Naive B cell (primary cell): ENCODE measurements at regions not wholly inside any gene's neighbourhood (a gene's known extent, or its start where the extent isn't known, plus 50 kb on each side); places are given as distances from the start of the nearest gene placed in this dataset.

ENCODE experiments used
- ATAC-seq, 2 donors: fragments of 150-1000 bp; cut with Tn5 transposase; 2 replicates each; pipeline ENCODE4 v1.10.0; 2021; ENCODE audit warnings: low read depth in 2 of 2, mild to moderate bottlenecking in 2 of 2, moderate library complexity in 2 of 2
- DNase-seq: peaks from one replicate; pipeline ENCODE4 v3.0.0; 2022
- H3K27ac Mint-ChIP-seq, 6 donors: one replicate each; pipeline ENCODE4 v1.8.0; 2020 to 2022; ENCODE audit warnings: mild to moderate bottlenecking in 6 of 6, mixed read lengths in 6 of 6, moderate library complexity in 5 of 6, inconsistent platforms in 2 of 6
- H3K27me3 Mint-ChIP-seq, 3 donors: one replicate each; pipeline ENCODE4 v1.8.0; 2021 to 2022; ENCODE audit warnings: mixed read lengths in 3 of 3, mild to moderate bottlenecking in 1 of 3
- H3K36me3 Mint-ChIP-seq, 2 donors: one replicate each; pipeline ENCODE4 v1.8.0; 2020 to 2022; ENCODE audit warnings: mixed read lengths in 2 of 2, inconsistent platforms in 1 of 2, mild to moderate bottlenecking in 1 of 2
- H3K4me1 Mint-ChIP-seq, 3 donors: one replicate each; pipeline ENCODE4 v1.8.0; 2020 to 2022; ENCODE audit warnings: mixed read lengths in 3 of 3, inconsistent platforms in 1 of 3, mild to moderate bottlenecking in 1 of 3, moderate library complexity in 1 of 3
- H3K4me3 Mint-ChIP-seq, 8 donors: one replicate each; pipeline ENCODE4 v1.8.0; 2020 to 2022; ENCODE audit warnings: mild to moderate bottlenecking in 8 of 8, mixed read lengths in 8 of 8, moderate library complexity in 8 of 8, inconsistent platforms in 2 of 8
- H3K9me3 Mint-ChIP-seq, 7 donors: one replicate each; pipeline ENCODE4 v1.8.0; 2020 to 2022; ENCODE audit warnings: mixed read lengths in 7 of 7, mild to moderate bottlenecking in 5 of 7, inconsistent platforms in 2 of 7, moderate library complexity in 1 of 7

DNA sequence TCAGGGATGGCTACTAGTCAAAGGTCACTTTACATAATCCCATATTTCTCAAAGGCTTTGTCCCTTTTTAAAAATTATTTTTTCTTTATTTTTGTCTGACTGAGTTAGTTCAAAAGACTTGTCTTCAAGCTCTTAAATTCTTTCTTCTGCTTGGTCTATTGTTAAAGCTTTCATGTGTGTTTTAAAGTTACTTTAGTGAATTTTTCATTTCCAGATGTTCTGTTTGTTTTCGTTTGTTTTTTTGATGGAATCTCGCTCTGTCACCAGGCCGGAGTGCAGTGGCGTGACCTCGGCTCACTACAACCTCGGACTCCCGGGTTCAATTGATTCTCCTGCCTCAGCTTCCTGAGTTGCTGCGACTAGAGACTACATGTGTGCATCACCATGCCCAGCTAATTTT is 55.0 kb upstream of the SNCAIP start:
- Mint-ChIP-seq H3K4me1 (no peaks in the 10 kb centered on the region), H3K27ac (no peak overlapping the region), H3K27me3 (no peaks in the 10 kb centered on the region), H3K36me3 (no peaks in the 10 kb centered on the region), H3K9me3 (peaks cover 21 to 56% (median 34%) of the 10 kb centered on the region in 7 donors), H3K4me3 (no peak overlapping the region)
- DNase-seq (no peak), ATAC-seq (no peak)

DNA sequence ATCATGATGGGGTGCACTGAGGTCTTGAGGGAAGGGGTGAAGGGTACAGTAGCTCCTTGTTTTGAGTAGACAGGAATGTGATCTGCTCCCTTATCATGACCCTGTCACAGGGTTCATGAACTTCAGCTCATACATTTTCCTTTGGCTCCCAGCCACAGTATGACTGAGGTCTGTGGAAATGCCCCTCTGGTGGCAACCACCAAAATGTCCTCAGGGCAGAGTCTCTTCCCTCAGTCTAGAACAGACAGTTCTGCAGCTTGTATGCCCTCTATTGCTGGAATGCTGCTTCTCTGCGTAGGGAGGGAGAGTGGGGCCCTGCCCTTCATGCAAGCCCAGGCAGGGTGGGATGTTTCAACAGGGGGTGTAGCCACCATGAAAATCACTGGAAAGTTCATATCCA is 53.8 kb upstream of the SNCAIP start:
- no peak for ATAC-seq
- Mint-ChIP-seq H3K4me1 (no peaks in the 10 kb centered on the region), H3K4me3 (no peak overlapping the region), H3K36me3 (no peaks in the 10 kb centered on the region), H3K27me3 (peaks cover 0 to 9% (median 6%) of the 10 kb centered on the region in 3 donors), H3K9me3 (peaks cover 22 to 50% (median 32%) of the 10 kb centered on the region in 7 donors), H3K27ac (no peak overlapping the region)
- DNase-seq: no peak

DNA sequence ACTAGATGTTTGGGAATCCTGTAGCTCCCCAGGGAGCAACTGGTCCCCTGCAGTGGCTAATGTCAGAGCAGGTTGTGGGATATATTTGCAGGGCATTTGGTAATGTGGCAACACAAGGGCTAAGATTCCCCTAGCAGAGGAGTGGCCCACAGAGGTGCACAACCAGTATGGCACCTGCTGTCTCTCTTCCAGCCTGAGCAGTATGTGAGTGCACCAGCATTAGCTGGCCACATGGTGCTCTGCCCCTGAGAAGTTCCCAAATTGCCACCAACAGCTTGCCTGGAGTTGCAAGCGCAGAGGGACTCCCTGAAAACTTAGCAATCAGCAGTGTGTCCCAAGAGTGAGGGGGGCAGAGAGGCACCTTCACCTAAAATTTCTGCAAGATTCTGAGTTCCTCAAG is 53.2 kb upstream of the SNCAIP start:
- Mint-ChIP-seq H3K27ac (no peak overlapping the region), H3K4me1 (no peaks in the 10 kb centered on the region), H3K9me3 (peaks cover 22 to 45% (median 32%) of the 10 kb centered on the region in 7 donors), H3K4me3 (no peak overlapping the region), H3K27me3 (peaks cover 0 to 9% (median 6%) of the 10 kb centered on the region in 3 donors), H3K36me3 (no peaks in the 10 kb centered on the region)
- DNase-seq (no peak), ATAC-seq (no peak)

DNA sequence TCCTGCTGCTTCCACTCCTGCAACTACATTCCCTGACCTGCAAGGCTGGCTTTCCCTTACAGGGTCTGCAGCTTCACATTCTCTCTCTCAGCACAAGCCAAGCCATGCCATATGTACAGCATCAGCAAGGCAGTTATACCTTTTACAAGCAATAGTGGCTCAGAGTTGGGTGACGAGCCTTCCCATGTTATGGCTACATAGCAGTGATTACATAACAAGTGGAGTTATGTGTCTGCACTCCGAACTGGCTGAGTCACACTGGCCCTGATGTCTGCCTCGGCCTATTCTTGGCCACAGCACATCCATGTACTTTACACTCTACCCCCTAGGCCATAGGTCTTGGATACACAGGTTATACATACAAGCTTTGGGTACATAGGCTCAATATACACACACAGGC is 52.0 kb upstream of the SNCAIP start:
- Mint-ChIP-seq H3K4me3 (no peak overlapping the region), H3K27ac (no peak overlapping the region), H3K27me3 (peaks cover 0 to 9% (median 6%) of the 10 kb centered on the region in 3 donors), H3K4me1 (no peaks in the 10 kb centered on the region), H3K9me3 (peaks cover 14 to 36% (median 25%) of the 10 kb centered on the region in 7 donors), H3K36me3 (no peaks in the 10 kb centered on the region)
- DNase-seq (no peak), ATAC-seq (no peak)

DNA sequence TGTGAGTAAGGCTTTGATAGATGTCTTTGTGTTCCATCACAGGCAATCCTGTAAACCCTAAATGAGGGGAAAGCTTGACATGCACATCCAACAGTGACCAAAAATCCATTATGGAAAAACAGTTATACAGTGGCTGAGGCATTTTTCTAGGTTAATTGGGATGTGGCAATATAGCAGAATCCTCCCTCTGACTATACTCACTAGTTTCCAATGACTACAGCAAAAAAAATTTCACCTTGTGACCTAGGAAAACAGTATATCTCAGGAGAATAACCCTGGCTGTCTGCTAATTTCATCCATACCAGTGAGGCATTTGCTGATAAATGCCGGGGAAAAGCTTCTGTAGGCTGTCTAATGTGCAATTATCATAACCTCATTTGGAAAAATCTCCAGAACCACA is 49.9 kb upstream of the SNCAIP start:
- ATAC-seq: no peak
- peaks cover 6 to 17% (median 6%) of the 10 kb centered on the region in 3 donors for H3K27me3 Mint-ChIP-seq
- H3K36me3 Mint-ChIP-seq: no peaks in the 10 kb centered on the region
- H3K4me3 Mint-ChIP-seq: no peak overlapping the region
- no peak overlapping the region for H3K27ac Mint-ChIP-seq
- H3K9me3 Mint-ChIP-seq: peaks cover 8 to 17% (median 12%) of the 10 kb centered on the region in 7 donors
- no peak for DNase-seq
- no peaks in the 10 kb centered on the region for H3K4me1 Mint-ChIP-seq
